Left ventricle myocardium superior (tissue), 1 donor: ENCODE measurements at regions not wholly inside any gene's neighbourhood (a gene's known extent, or its start where the extent isn't known, plus 50 kb on each side); places are given as distances from the start of the nearest gene placed in this dataset.
"Not testable (repeated sequence)": the region's sequence is repeated elsewhere in the genome, so short reads cannot be mapped to it uniquely, and the experiment has no call there.

Experiments used
- ATAC-seq: fragments of 200-7000 bp; cut with Tn5 transposase; one replicate; pipeline ENCODE4 v1.9.1; 2020; ENCODE audit warnings: mild to moderate bottlenecking, moderate library complexity
- DNase-seq: peaks from one replicate; pipeline ENCODE4 v3.0.0-alpha.2; 2020
- intact Hi-C: fragments of 100-400 bp; cut with micrococcal nuclease; formaldehyde crosslinking; loops from one replicate; pipeline ENCODE4 v1.11.0; 2022
- donor health status: DM: no; HTN: yes; CAD: no; lungs with severe emphysema.

DNA sequence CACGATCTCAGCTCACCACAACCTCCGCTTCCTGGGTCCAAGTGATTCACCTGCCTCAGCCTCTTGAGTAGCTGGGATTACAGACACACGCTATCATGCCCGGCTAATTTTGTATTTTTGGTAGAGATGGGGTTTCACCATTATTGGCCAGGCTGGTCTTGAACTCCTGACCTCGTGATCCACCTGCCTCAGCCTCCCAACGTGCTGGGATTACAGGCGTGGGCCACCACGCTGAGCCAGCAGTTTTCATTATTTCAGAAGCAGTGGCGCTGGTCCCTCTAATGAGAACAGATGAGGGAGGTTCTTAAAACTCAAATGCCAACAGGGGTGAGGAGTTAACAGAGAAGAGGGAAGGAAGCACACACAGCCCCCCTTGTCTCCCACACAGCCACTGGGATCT, 98.7 kb downstream of the PTPRS start:
- ATAC-seq, DNase-seq, intact Hi-C loops: not testable (repeated sequence)

DNA sequence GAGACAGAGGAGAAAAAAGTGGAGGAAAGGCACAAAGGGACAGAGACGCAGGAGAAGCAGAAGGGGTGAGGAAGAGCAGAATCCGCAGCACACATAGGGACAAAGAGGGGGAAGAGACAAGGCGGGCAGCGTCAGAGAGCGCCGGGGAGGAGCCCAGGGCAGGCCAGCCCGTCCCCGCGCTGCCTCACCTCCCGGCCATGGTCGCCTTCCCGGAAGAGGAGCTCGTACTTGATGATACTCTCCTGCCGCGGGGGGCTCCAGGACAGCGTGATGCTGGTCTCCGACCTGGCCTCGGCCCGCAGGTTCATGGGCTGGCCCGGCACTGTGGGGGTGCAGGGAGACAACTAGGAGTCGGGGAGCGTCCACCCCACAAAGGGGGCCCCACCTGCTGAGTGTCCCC, 100.6 kb downstream of the PTPRS start:
- DNase-seq (no peak), ATAC-seq (no peak)
- intact Hi-C loops, result no loop called here

DNA sequence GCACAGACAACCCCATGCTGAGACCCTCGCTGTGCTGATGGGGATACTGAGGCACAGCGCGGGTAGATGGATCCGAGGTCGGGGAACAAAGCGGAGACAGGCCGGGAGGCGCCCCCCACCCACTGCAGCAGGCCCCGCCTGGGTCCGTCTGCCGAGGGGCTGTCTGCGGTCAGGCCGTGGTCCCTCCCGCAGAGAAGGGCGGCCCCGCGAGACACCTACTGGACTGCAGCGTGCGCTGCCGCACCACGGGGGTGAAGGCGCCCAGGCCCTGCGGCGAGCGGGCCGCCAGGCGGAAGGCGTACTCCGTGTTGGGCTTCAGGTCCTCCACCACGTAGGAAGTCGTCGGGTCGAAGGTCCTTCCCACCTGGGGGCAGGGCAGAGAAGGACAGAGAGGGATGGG, 101.9 kb downstream of the PTPRS start:
- DNase-seq (peak; percentile 24), ATAC-seq (no peak)
- intact Hi-C loops, result no loop called here

GRCh38 chr19:5237939-5238480, 102.6 kb downstream of the PTPRS start:
- DNase-seq (peak; percentile 18), ATAC-seq (no peak)
- intact Hi-C loops, result no loop called here

- intact Hi-C loops, result no loop called here
- no peak for ATAC-seq
- peak; percentile 24 for DNase-seq
Measured at GRCh38 chr19:5237190-5237780, 103.3 kb downstream of the PTPRS start.

GRCh38 chr19:5235458-5236219, 105.0 kb downstream of the PTPRS start:
- DNase-seq, result peak; percentile 20
- ATAC-seq, result no peak
- intact Hi-C loops, result no loop called here

GRCh38 chr19:5234412-5234811, 106.2 kb downstream of the PTPRS start:
- DNase-seq, result no peak
- ATAC-seq, result no peak
- intact Hi-C loops, result no loop called here

GRCh38 chr19:5232798-5233505, 107.7 kb downstream of the PTPRS start:
- intact Hi-C loops, result no loop called here
- ATAC-seq (no peak), DNase-seq (no peak)

- intact Hi-C loops, result no loop called here
- DNase-seq (no peak), ATAC-seq (no peak)
Measured at GRCh38 chr19:5231857-5232678, 108.5 kb downstream of the PTPRS start.

DNA sequence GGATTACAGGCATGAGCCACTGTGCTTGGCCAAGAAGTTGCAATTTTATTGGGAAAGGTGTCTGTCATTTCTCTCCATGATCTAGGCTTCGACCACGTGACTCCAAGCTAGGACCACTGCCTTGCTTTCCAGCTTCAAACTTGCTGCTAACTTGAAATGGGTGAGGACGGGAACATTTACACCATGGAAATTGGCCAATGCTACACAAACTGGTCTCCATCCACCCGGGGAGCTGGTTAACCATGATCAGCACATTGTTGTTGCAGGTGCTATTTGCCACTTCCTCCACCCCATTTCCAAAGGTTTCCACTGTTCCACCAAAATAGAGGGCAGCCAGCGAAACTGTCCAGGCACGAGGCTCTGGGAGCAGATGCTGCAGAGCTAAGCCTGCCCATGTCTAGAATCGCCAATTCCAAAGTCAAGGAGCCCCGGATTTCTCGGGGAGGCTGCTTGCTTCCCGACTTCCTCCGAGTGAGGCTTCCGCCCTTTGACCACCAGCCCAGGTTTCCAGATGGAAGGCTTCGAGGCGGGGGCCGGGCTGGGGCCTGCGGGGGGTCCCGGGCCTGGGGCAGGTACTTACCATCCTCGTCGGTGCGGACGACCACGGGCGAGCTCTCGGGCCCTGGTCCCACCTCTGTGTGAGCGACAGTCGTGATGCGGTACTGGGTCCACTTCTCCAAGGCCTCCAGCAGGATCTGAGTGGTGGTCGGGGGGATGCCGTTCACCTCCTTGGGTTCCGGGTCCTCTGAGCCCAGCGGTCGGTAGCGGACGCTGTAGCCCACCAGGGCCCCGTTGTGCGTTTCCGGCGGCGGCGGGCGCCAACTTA, 109.7 kb downstream of the PTPRS start:
- ATAC-seq (no peak), DNase-seq (no peak)
- intact Hi-C loops, result no loop called here

DNA sequence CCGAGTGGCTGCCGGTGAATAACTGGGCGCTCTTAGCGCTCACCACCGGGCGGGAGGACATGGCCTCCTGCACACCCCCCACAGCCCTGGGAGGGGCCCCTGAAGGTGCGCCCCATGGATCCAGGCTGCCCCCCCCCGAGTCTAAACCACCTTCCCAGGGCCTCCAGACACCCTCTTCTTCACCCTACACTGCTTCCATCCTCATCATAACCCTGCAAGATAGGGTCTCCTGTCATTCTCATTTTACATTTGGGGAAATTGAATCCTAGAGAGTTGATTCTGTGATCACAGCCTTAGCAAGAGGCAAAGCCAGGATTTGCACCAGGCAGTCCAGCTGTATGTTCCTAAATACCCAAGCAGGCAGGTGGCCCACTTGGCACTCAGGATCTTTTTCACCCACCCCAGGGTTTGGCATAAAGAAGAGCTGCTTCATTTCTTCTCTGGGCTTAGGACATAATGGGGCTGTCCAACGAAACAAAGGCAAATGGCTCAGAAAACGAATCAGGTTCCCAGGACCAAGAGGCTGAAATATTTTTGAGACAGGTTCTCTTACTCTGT, 110.8 kb downstream of the PTPRS start:
- ATAC-seq, result no peak
- intact Hi-C loops, result no loop called here

GRCh38 chr19:5228932-5229777, 111.5 kb downstream of the PTPRS start:
- ATAC-seq (peak; percentile 67), DNase-seq (no peak)
- intact Hi-C loops, result no loop called here

More for the DNA sequence above, 110.8 kb downstream of the PTPRS start:
- DNase-seq, result no peak

GRCh38 chr19:5228490-5228889, 112.1 kb downstream of the PTPRS start:
- DNase-seq, result no peak
- ATAC-seq, result no peak
- intact Hi-C loops, result no loop called here

- DNase-seq (no peak), ATAC-seq (peak; percentile 11)
- intact Hi-C loops, result no loop called here
Measured at GRCh38 chr19:5225486-5226345, 114.9 kb downstream of the PTPRS start.

DNA sequence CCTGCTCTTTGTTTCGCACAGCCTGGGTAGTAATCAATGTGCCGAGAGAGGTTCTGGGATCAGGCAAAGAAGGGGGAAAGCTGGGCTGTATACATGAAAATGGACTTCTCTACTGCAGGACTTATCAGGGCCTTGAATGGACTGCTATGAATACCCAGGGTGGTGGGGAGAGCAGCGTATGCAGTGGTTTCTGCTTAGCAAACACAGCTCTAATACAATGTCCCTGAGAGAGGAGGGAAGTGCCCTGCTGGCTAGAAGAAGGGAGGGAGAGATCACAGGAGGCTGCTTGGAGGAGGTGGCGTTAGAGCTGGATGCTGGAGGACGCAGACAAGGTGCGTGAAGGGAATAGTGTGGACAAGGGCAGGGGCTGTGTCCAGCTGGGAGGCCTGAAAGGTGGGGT, 116.1 kb downstream of the PTPRS start:
- ATAC-seq (no peak), DNase-seq (no peak)
- intact Hi-C loops, result no loop called here

- ATAC-seq, result no peak
- intact Hi-C loops, result no loop called here
- peak; percentile 28 for DNase-seq
Measured at GRCh38 chr19:5222821-5223321, 117.7 kb downstream of the PTPRS start.
